CD14-positive monocyte (primary cell): ENCODE measurements at regions not wholly inside any gene's neighbourhood (a gene's known extent, or its start where the extent isn't known, plus 50 kb on each side); places are given as distances from the start of the nearest gene placed in this dataset.

Experiments
- DNase-seq, 3 donors: peaks; one replicate each; pipeline ENCODE4 v3.0.0-alpha.2; 2011 to 2022
- H2AFZ ChIP-seq: 2 replicates; pipeline ENCODE4 v1.6.0; 2012; ENCODE audit warnings: mild to moderate bottlenecking, low read depth, low read length, inconsistent platforms; ENCODE audit not compliant: insufficient read depth, poor library complexity, severe bottlenecking
- H3K27ac ChIP-seq, 2 donors: 1 replicate in 1 of 2; 2 replicates in 1 of 2; pipeline ENCODE4 v1.5.1; 2012 to 2013; ENCODE audit warnings: low read length in 2 of 2, control low read depth in 1 of 2, inconsistent platforms in 1 of 2, low read depth in 1 of 2, mild to moderate bottlenecking in 1 of 2
- H3K27me3 ChIP-seq, 2 donors: one replicate each; pipeline versions ENCODE4 v1.6.0 to v1.6.1; 2011 to 2013; ENCODE audit warnings: low read length in 2 of 2; ENCODE audit not compliant: control insufficient read depth in 2 of 2, insufficient read depth in 2 of 2
- H3K36me3 ChIP-seq, 2 donors: replicated peaks in 1 of 2; 1 replicate in 1 of 2; 2 replicates in 1 of 2; pipeline versions ENCODE4 v1.5.1 to v1.6.1; 2012 to 2013; ENCODE audit warnings: low read length in 2 of 2, control low read depth in 1 of 2, inconsistent platforms in 1 of 2, mild to moderate bottlenecking in 1 of 2; ENCODE audit not compliant: insufficient read depth in 2 of 2, control insufficient read depth in 1 of 2
- H3K4me1 ChIP-seq, 2 donors: 1 replicate in 1 of 2; 2 replicates in 1 of 2; pipeline versions ENCODE4 v1.5.1 to v1.6.1; 2012 to 2013; ENCODE audit warnings: low read length in 2 of 2, control low read depth in 1 of 2, inconsistent platforms in 1 of 2, mild to moderate bottlenecking in 1 of 2, moderate library complexity in 1 of 2; ENCODE audit not compliant: insufficient read depth in 2 of 2, control insufficient read depth in 1 of 2
- H3K4me2 ChIP-seq: replicated peaks from 2 replicates; pipeline ENCODE3; 2012; ENCODE audit warnings: low read length, moderate library complexity, mild to moderate bottlenecking; ENCODE audit not compliant: poor library complexity, severe bottlenecking; ENCODE audit errors: extremely low read depth
- H3K4me3 ChIP-seq, 3 experiments: fragments of 200-600 bp in 1 of 3; sonication (generic) in 1 of 3; replicated peaks in 1 of 3; 1 replicate in 2 of 3; 2 replicates in 1 of 3; pipeline ENCODE4 v1.5.1; 2011 to 2013; ENCODE audit warnings: low read length in 3 of 3, mild to moderate bottlenecking in 3 of 3, control low read depth in 2 of 3, low read depth in 2 of 3, inconsistent platforms in 1 of 3, moderate library complexity in 1 of 3
- H3K79me2 ChIP-seq: 2 replicates; pipeline ENCODE4 v1.6.0; 2012; ENCODE audit warnings: mild to moderate bottlenecking, control low read depth, inconsistent platforms, low read length, moderate library complexity; ENCODE audit not compliant: insufficient read depth
- H3K9ac ChIP-seq: 2 replicates; pipeline ENCODE4 v1.6.0; 2017; ENCODE audit warnings: low read length, mild to moderate bottlenecking; ENCODE audit not compliant: insufficient read depth, poor library complexity, severe bottlenecking
- H3K9me3 ChIP-seq, 2 donors: replicated peaks in 1 of 2; 1 replicate in 1 of 2; 2 replicates in 1 of 2; pipeline versions ENCODE4 v1.5.1 to v1.6.1; 2012 to 2013; ENCODE audit warnings: low read length in 2 of 2, control low read depth in 1 of 2; ENCODE audit not compliant: control insufficient read depth in 1 of 2, insufficient read depth in 1 of 2
- H4K20me1 ChIP-seq: 2 replicates; pipeline ENCODE4 v1.6.0; 2012; ENCODE audit warnings: mild to moderate bottlenecking, low read length, control low read depth, moderate library complexity; ENCODE audit not compliant: insufficient read depth
- H3K27ac Mint-ChIP-seq, 7 donors: one replicate each; pipeline ENCODE4 v1.8.0; 2020; ENCODE audit warnings: mild to moderate bottlenecking in 7 of 7, mixed read lengths in 7 of 7, moderate library complexity in 6 of 7, inconsistent platforms in 2 of 7
- H3K27me3 Mint-ChIP-seq, 3 donors: one replicate each; pipeline ENCODE4 v1.8.0; 2021 to 2022; ENCODE audit warnings: low read depth in 3 of 3, mild to moderate bottlenecking in 3 of 3, mixed read lengths in 3 of 3, moderate library complexity in 3 of 3, inconsistent platforms in 1 of 3
- H3K36me3 Mint-ChIP-seq, 2 donors: one replicate each; pipeline ENCODE4 v1.8.0; 2020; ENCODE audit warnings: mixed read lengths in 2 of 2, inconsistent platforms in 1 of 2, mild to moderate bottlenecking in 1 of 2
- H3K4me1 Mint-ChIP-seq: one replicate; pipeline ENCODE4 v1.8.0; 2020; ENCODE audit warnings: mild to moderate bottlenecking, mixed read lengths
- H3K4me3 Mint-ChIP-seq, 2 donors: one replicate each; pipeline ENCODE4 v1.8.0; 2020; ENCODE audit warnings: mild to moderate bottlenecking in 2 of 2, mixed read lengths in 2 of 2, moderate library complexity in 1 of 2
- H3K9me3 Mint-ChIP-seq, 7 donors: one replicate each; pipeline ENCODE4 v1.8.0; 2020 to 2022; ENCODE audit warnings: mixed read lengths in 7 of 7, mild to moderate bottlenecking in 6 of 7, moderate library complexity in 6 of 7, inconsistent platforms in 2 of 7
- CTCF ChIP-seq: fragments of 200-600 bp; IDR thresholded peaks from one replicate; pipeline ENCODE4 v1.8.0; 2022; ENCODE audit warnings: antibody characterized with exemption, mild to moderate bottlenecking
- WGBS: methylation state at CpG from one replicate; pipeline ENCODE4 v1.1.5; 2013; ENCODE audit warnings: missing lambda C conversion rate; ENCODE audit not compliant: insufficient coverage; 5-methylcytosine and 5-hydroxymethylcytosine counted together
- intact Hi-C, 2 donors: fragments of 100-400 bp; cut with micrococcal nuclease; formaldehyde crosslinking; loops; one replicate each; pipeline versions ENCODE4 v1.15.0 to v1.15.1; 2023

DNA sequence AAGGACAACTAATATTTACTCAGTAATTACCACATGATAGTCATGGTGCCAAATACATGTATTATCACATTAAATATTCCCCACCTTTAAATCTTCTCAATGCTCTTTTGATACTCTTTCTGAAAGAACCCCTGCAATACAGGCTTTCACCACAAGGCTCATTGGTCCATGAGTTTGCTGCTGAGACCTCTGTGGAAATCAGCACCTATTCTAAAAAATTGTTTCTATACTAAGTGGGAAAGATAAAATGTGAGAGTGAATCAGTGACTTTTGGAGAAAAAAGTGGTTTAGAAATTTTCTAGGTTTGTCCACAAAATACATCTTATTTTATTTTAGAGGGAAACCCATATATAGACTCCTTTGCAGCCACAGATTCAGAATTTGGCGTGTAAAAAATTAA, 257.3 kb downstream of the ZIC3 start:
- DNase-seq = no peak
- no peak for TF ChIP-seq CTCF
- Mint-ChIP-seq H3K27ac (no peak overlapping the region), H3K36me3 (no peaks in the 10 kb centered on the region), H3K4me1 (no peaks in the 10 kb centered on the region), H3K4me3 (no peak overlapping the region), H3K9me3 (peaks cover 0 to 18% (median 2%) of the 10 kb centered on the region in 7 donors), H3K27me3 (no peaks in the 10 kb centered on the region)
- no CpG with 5 or more reads among the region's 1 CpG for WGBS
- Histone ChIP-seq H3K4me2 (no peak overlapping the region), H3K4me1 (no peaks in the 10 kb centered on the region), H3K9me3 (no peaks in the 10 kb centered on the region), H3K79me2 (no peaks in the 10 kb centered on the region), H3K4me3 (no peak overlapping the region), H4K20me1 (no peaks in the 10 kb centered on the region), H3K9ac (no peak overlapping the region), H3K36me3 (no peaks in the 10 kb centered on the region), H3K27me3 (no peaks in the 10 kb centered on the region), H2AFZ (no peak overlapping the region), H3K27ac (no peak overlapping the region)
- intact Hi-C loops = no loop called here

GRCh38 chrX:137847376-137847775, 281.4 kb downstream of the ZIC3 start:
- no peaks in the 10 kb centered on the region for H3K27me3 ChIP-seq
- no peaks in the 10 kb centered on the region for H3K4me1 Mint-ChIP-seq
- H3K9me3 Mint-ChIP-seq = peaks cover 0 to 2% (median 0%) of the 10 kb centered on the region in 7 donors
- no peak overlapping the region for H2AFZ ChIP-seq
- H4K20me1 ChIP-seq = no peaks in the 10 kb centered on the region
- no peak overlapping the region for H3K4me3 Mint-ChIP-seq
- DNase-seq = no peak
- H3K27ac ChIP-seq = no peak overlapping the region
- no peaks in the 10 kb centered on the region for H3K36me3 ChIP-seq
- H3K9ac ChIP-seq = no peak overlapping the region
- WGBS = no CpG with 5 or more reads among the region's 2 CpGs
- H3K79me2 ChIP-seq = no peaks in the 10 kb centered on the region
- no peaks in the 10 kb centered on the region for H3K4me1 ChIP-seq
- intact Hi-C loops = no loop called here
- H3K9me3 ChIP-seq = no peaks in the 10 kb centered on the region
- H3K27me3 Mint-ChIP-seq = peaks cover 0 to 2% (median 1%) of the 10 kb centered on the region in 3 donors
- no peak for TF ChIP-seq CTCF
- H3K36me3 Mint-ChIP-seq = no peaks in the 10 kb centered on the region
- no peak overlapping the region for H3K27ac Mint-ChIP-seq
- H3K4me2 ChIP-seq = no peak overlapping the region
- no peak overlapping the region for H3K4me3 ChIP-seq
